Astrocyte of the cerebellum (primary cell): ENCODE measurements at regions not wholly inside any gene's neighbourhood (a gene's known extent, or its start where the extent isn't known, plus 50 kb on each side); places are given as distances from the start of the nearest gene placed in this dataset.

Source experiments
- DNase-seq: peaks from one replicate; pipeline ENCODE4 v3.0.0-alpha.2; 2011; ENCODE audit warnings: low read depth
- H3K4me3 ChIP-seq: 2 replicates; pipeline ENCODE4 v1.5.1; 2011; ENCODE audit warnings: mild to moderate bottlenecking, low read depth, low read length, moderate library complexity
- in situ Hi-C: cut with HindIII; loops from 2 replicates; pipeline ENCODE4 v1.10.0; 2017; ENCODE audit warnings: low sequenced_read_pairs
- TF ChIP-seq, protein P1 (sequence below): IDR thresholded peaks from 2 replicates; pipeline ENCODE4 v1.5.1; 2012; ENCODE audit warnings: low read length, low read depth, moderate library complexity, mild to moderate bottlenecking; ENCODE audit errors: missing control alignments

DNA sequence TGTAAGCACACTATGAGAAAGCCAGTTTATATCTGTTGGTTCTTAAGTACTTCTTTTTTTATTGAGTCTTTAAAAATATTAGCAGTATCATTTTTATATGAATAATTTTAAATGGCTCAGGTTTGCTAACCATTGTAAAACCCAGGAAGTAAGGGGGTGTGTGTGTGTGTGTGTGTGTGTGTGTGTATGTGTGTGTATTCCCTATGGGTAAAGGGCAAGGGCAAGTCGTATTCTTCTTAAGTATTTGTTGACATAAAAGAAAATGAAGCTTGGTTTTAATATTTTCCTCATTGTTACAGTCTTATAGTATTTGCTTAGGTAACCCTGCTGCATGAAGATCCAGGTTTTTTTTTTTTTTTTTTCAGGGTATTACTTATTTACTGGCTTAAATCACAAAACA is 495.0 kb upstream of the B3GALT2 start:
- TF ChIP-seq, protein P1, sequence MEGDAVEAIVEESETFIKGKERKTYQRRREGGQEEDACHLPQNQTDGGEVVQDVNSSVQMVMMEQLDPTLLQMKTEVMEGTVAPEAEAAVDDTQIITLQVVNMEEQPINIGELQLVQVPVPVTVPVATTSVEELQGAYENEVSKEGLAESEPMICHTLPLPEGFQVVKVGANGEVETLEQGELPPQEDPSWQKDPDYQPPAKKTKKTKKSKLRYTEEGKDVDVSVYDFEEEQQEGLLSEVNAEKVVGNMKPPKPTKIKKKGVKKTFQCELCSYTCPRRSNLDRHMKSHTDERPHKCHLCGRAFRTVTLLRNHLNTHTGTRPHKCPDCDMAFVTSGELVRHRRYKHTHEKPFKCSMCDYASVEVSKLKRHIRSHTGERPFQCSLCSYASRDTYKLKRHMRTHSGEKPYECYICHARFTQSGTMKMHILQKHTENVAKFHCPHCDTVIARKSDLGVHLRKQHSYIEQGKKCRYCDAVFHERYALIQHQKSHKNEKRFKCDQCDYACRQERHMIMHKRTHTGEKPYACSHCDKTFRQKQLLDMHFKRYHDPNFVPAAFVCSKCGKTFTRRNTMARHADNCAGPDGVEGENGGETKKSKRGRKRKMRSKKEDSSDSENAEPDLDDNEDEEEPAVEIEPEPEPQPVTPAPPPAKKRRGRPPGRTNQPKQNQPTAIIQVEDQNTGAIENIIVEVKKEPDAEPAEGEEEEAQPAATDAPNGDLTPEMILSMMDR: no peak
- H3K4me3 ChIP-seq: no peak overlapping the region
- in situ Hi-C loops: no loop called here
- no peak for DNase-seq

DNA sequence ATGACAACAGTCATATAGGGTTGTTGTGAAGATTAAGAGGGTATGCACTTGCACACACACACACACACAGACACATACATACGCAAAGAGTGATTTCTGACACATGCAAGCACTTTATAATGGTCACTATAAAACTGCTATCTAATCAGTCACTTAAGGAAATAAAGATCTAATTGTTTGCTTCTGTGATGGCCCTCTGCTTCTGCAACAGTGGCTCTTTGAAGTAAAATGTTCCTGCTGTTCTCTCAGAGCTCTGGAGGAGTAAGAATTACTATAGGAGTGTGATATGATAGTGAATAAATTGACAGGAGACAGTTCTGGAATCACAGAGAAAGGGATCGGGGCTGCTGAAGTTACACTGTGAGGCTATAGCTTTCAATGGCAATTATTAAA is 494.5 kb upstream of the B3GALT2 start:
- TF ChIP-seq, protein P1: no peak
- in situ Hi-C loops: no loop called here
- no peak overlapping the region for H3K4me3 ChIP-seq
- DNase-seq: no peak

DNA sequence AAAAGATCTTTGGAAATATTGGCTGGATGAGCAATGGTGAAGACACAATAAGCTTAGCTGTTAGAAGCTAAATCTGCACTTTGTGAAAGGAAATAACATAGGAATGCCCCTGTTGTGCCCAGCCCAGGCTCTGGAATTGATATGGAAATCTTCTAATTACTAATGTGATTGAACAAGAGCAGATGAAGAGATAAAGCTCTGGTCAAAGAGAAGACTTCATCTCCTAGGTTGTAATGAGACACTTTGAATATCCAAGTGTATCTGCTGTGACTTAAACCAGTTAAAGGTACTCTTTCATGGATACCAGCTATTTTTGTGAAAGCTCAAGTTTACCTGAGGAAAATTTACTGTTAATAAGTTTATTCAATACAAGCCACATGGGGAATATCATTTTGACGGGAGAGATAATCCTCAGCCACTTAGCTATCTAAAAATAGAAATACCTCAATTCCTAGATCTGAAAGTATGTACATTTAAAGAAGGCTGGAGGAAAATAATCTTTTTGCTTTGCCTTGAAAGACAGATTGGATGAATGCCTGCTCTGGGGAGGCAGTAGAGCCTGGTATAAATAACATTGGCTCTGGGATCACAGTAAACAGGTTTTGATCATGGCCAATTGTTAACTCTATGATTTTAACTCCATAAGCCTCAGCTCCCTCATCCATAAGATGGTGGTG is 494.0 kb upstream of the B3GALT2 start:
- TF ChIP-seq, protein P1: no peak
- in situ Hi-C loops: no loop called here
- no peak for DNase-seq
- H3K4me3 ChIP-seq: no peak overlapping the region

DNA sequence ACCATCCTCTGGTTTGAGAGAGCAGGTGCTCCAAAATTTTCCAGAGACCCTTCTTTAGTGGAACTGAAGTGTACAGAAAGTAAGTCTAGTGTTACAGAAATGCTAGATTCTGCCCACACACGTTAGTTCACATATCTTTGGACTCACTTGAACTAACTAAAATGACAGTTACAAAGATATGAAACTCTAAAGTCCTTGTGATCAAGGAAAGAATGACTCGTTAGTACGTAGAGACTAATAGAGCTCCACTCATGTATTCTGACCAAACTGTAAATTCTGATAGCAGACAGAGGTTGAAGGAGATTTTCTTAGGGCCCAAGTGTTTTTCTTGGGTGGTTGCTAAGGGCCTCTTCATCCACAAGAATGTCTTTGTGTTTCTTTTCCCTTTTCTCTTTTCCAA is 491.5 kb upstream of the B3GALT2 start:
- in situ Hi-C loops: no loop called here
- no peak overlapping the region for H3K4me3 ChIP-seq
- TF ChIP-seq, protein P1: no peak
- no peak for DNase-seq

DNA sequence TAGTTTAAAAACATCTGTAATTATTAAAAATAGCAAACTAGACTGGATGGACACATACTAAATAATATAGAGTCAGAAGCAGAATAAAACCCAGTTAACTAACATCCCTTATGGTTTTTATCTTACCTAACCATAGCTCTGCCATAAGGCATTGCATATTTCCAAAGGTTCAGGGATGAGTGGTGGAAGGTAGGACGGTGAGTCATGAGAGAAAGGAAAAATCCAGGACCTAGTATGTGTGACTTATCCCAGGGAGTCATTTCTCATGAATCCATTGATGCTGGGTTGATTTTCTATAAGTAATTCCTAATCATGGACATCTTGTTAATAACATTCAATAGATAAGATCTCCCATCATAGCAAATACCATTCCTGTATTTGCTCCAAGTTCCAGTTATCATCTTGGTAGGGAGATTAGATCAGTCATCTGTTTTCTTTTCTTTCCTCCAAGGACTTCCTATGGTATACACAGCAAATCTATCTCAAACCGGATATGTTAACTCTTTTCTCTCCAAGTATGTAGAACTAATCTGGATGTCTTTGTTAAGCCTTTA is 490.7 kb upstream of the B3GALT2 start:
- in situ Hi-C loops: no loop called here
- TF ChIP-seq, protein P1: no peak
- no peak for DNase-seq

DNA sequence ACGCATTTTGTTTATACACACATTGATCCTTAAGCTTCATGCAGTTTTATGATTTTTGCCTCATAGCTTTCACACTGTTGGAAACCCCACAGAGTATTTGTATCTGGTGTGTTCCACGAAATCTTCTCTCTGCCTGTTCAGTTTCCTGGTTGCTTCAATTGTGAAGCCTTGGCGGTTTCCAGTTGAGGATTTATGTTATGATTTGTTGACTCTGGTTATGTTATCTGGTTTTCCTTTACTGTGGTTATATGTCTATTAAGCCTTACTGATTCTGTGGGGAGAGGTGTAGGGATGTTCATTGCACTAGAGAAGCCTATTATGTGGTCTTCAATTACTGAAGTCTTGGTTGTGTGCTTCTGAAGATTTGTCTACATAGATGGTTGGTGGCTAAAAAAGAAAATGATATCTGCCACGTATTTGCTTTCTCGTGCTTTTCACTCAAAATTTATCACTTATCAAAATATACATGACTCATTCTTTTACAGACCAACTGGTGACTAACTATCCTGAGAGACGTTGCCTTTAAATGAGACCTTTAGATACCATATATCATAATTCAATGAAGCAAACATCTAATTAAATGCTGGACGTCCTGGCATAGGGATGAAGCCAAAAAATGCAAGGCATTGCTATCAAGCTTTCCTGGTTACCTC is 488.0 kb upstream of the B3GALT2 start:
- in situ Hi-C loops: no loop called here
- TF ChIP-seq, protein P1: no peak
- no peak overlapping the region for H3K4me3 ChIP-seq
- DNase-seq: peak; percentile 9

More for the DNA sequence above, 490.7 kb upstream of the B3GALT2 start:
- no peak overlapping the region for H3K4me3 ChIP-seq
